HepG2 (cell line): ENCODE measurements at regions not wholly inside any gene's neighbourhood (a gene's known extent, or its start where the extent isn't known, plus 50 kb on each side); places are given as distances from the start of the nearest gene placed in this dataset.

Experiments
- ATAC-seq: fragments of 200-7000 bp; cut with Tn5 transposase; 3 replicates; pipeline ENCODE4 v1.9.1; 2020; ENCODE audit warnings: mild to moderate bottlenecking, moderate library complexity
- BruUV-seq: library from RNA; stranded (reverse); fragments of 400-500 nt; replicated peaks from 2 replicates; lab custom pipeline; 2021; lab: Mats Ljungman, UMichigan
- CTCF ChIA-PET: fragments of 300-600 bp; formaldehyde crosslinking; extraction: SDS; loops from one replicate; lab custom pipeline; 2021; ENCODE audit warnings: low total read pairs, inconsistent platforms, low intra/inter-chr PET ratio; lab: Yijun Ruan, JAX
- POLR2A ChIA-PET: fragments of 350-600 bp; sonication (Branson Sonifier 250); formaldehyde crosslinking; loops from one replicate; lab custom pipeline; 2020; ENCODE audit warnings: antibody characterized with exemption, inconsistent platforms; lab: Yijun Ruan, JAX
- DNase-seq: peaks from one replicate; pipeline ENCODE4 v3.0.0-alpha.2; 2015; ENCODE audit warnings: low spot score
- FAIRE-seq: peaks from 3 replicates; lab custom pipeline; 2011; peaks lifted over from hg19 to GRCh38; lab: Jason Lieb, UNC
- H2AFZ ChIP-seq: one replicate; pipeline ENCODE4 v1.6.1; 2011; ENCODE audit warnings: low read length, inconsistent platforms
- H3K27ac ChIP-seq: fragments of 300-600 bp; 3 replicates; pipeline ENCODE4 v1.8.0; 2011; ENCODE audit warnings: mixed run types, mild to moderate bottlenecking, mixed read lengths, low read length, inconsistent platforms; ENCODE audit not compliant: insufficient read depth; ENCODE audit errors: extremely low read length
- H3K27me3 ChIP-seq, 2 experiments: fragments of 200-600 bp in 1 of 2; 2 replicates in 1 of 2; 3 replicates in 1 of 2; pipeline versions ENCODE4 v1.6.0 to v1.8.0; 2011; ENCODE audit warnings: low read length in 2 of 2, mild to moderate bottlenecking in 2 of 2, moderate library complexity in 2 of 2, inconsistent platforms in 1 of 2; ENCODE audit not compliant: insufficient read depth in 2 of 2, control insufficient read depth in 1 of 2
- H3K36me3 ChIP-seq, 2 experiments: fragments of 200-600 bp in 1 of 2; replicated peaks in 1 of 2; 2 replicates in 1 of 2; 3 replicates in 1 of 2; pipeline versions ENCODE4 v1.5.1 to v1.8.0; 2011; ENCODE audit warnings: low read length in 2 of 2, inconsistent platforms in 1 of 2; ENCODE audit not compliant: insufficient read depth in 2 of 2, control insufficient read depth in 1 of 2
- H3K4me1 ChIP-seq: 2 replicates; pipeline ENCODE4 v1.5.1; 2012; ENCODE audit warnings: low read length, inconsistent platforms; ENCODE audit not compliant: insufficient read depth
- H3K4me2 ChIP-seq: 2 replicates; pipeline ENCODE4 v1.6.0; 2011; ENCODE audit warnings: low read depth, low read length, inconsistent platforms
- H3K4me3 ChIP-seq, 3 experiments: fragments of 200-600 bp in 1 of 3; sonication (generic), shearing (Covaris generic) in 1 of 3; replicated peaks in 1 of 3; 2 replicates each; pipeline ENCODE4 v1.5.1; 2011 to 2016; ENCODE audit warnings: low read length in 3 of 3, inconsistent platforms in 2 of 3, low read depth in 2 of 3, mild to moderate bottlenecking in 2 of 3, control low read depth in 1 of 3, mixed read lengths in 1 of 3; ENCODE audit not compliant: insufficient read depth in 1 of 3
- H3K79me2 ChIP-seq: one replicate; pipeline ENCODE4 v1.6.1; 2011; ENCODE audit warnings: low read length, inconsistent platforms; ENCODE audit not compliant: insufficient read depth
- H3K9ac ChIP-seq: 2 replicates; pipeline ENCODE4 v1.6.0; 2011; ENCODE audit warnings: mild to moderate bottlenecking, low read depth, low read length, inconsistent platforms; ENCODE audit not compliant: insufficient read depth
- H3K9me3 ChIP-seq: 2 replicates; pipeline ENCODE4 v1.5.1; 2012; ENCODE audit warnings: mild to moderate bottlenecking, low read length
- H4K20me1 ChIP-seq: 2 replicates; pipeline ENCODE4 v1.6.0; 2011; ENCODE audit warnings: inconsistent platforms, mild to moderate bottlenecking, low read length, moderate library complexity; ENCODE audit not compliant: insufficient read depth
- GABPB1 ChIP-seq: IDR thresholded peaks from 2 replicates; pipeline ENCODE4 v1.6.1; 2016; ENCODE audit warnings: mild to moderate bottlenecking, missing genetic modification reagents, moderate library complexity, missing compliant biosample characterization
- MIER3 ChIP-seq: IDR thresholded peaks from 2 replicates; pipeline ENCODE4 v1.6.1; 2016; ENCODE audit warnings: missing compliant biosample characterization, borderline replicate concordance
- MTA1 ChIP-seq: sonication (generic); formaldehyde crosslinking; IDR thresholded peaks from 2 replicates; pipeline ENCODE4 v1.4.0; 2020; ENCODE audit warnings: missing genetic modification reagents, mild to moderate bottlenecking, borderline replicate concordance
- SKI ChIP-seq: fragments of 450-650 bp; IDR thresholded peaks from one replicate; pipeline ENCODE4 v1.6.1; 2018; ENCODE audit warnings: mild to moderate bottlenecking; ENCODE audit not compliant: partially characterized antibody
- SMAD1 ChIP-seq: sonication (generic); formaldehyde crosslinking; IDR thresholded peaks from 2 replicates; pipeline ENCODE4 v1.4.0; 2020; ENCODE audit warnings: missing genetic modification reagents, low read depth, mild to moderate bottlenecking, borderline replicate concordance
- ZBTB1 ChIP-seq: sonication (generic); formaldehyde crosslinking; IDR thresholded peaks from 2 replicates; pipeline ENCODE4 v1.4.0; 2020; ENCODE audit warnings: missing genetic modification reagents, borderline replicate concordance
- ZBTB20 ChIP-seq: sonication (generic); formaldehyde crosslinking; IDR thresholded peaks from 2 replicates; pipeline ENCODE4 v1.8.1; 2023; ENCODE audit warnings: missing genetic modification reagents, low read depth, mild to moderate bottlenecking, borderline replicate concordance
- ZFP1 ChIP-seq: IDR thresholded peaks from 2 replicates; pipeline ENCODE4 v1.6.1; 2016
- ZFP41 ChIP-seq: sonication (generic); formaldehyde crosslinking; IDR thresholded peaks from 2 replicates; pipeline ENCODE4 v1.4.0; 2020; ENCODE audit warnings: mild to moderate bottlenecking, missing genetic modification reagents, borderline replicate concordance
- ZNF282 ChIP-seq: fragments of 450-650 bp; IDR thresholded peaks from 2 replicates; pipeline ENCODE4 v1.6.1; 2018; ENCODE audit not compliant: partially characterized antibody
- ZNF501 ChIP-seq: sonication (generic); formaldehyde crosslinking; IDR thresholded peaks from 2 replicates; pipeline ENCODE4 v1.5.1; 2020; ENCODE audit warnings: mild to moderate bottlenecking, moderate library complexity, missing genetic modification reagents
- ZNF543 ChIP-seq: sonication (generic); formaldehyde crosslinking; IDR thresholded peaks from 2 replicates; pipeline ENCODE4 v1.4.0; 2020; ENCODE audit warnings: mild to moderate bottlenecking, missing genetic modification reagents
- WGBS: methylation state at CpG from one replicate; pipeline ENCODE4 v1.1.6; 2017; ENCODE audit warnings: low lambda C conversion rate; 5-methylcytosine and 5-hydroxymethylcytosine counted together
- in situ Hi-C: cut with HindIII; loops from 2 replicates; pipeline ENCODE4 v1.10.0; 2017; ENCODE audit warnings: low pct_unique_long_range_greater_than_20kb; ENCODE audit not compliant: extremely low pct_ligation_motif_present
- intact Hi-C: fragments of 100-400 bp; cut with micrococcal nuclease; formaldehyde crosslinking; loops from one replicate; pipeline ENCODE4 v1.10.0; 2022; ENCODE audit not compliant: unreplicated experiment
- TF ChIP-seq, protein P1 (sequence below): IDR thresholded peaks from 2 replicates; pipeline ENCODE4 v1.6.1; 2016; ENCODE audit warnings: missing biosample characterization, missing genetic modification reagents, low read depth
- TF ChIP-seq, protein P2 (sequence below): sonication (generic); formaldehyde crosslinking; IDR thresholded peaks from 2 replicates; pipeline ENCODE4 v1.8.0; 2022; ENCODE audit warnings: mild to moderate bottlenecking, missing genetic modification reagents, moderate library complexity

DNA sequence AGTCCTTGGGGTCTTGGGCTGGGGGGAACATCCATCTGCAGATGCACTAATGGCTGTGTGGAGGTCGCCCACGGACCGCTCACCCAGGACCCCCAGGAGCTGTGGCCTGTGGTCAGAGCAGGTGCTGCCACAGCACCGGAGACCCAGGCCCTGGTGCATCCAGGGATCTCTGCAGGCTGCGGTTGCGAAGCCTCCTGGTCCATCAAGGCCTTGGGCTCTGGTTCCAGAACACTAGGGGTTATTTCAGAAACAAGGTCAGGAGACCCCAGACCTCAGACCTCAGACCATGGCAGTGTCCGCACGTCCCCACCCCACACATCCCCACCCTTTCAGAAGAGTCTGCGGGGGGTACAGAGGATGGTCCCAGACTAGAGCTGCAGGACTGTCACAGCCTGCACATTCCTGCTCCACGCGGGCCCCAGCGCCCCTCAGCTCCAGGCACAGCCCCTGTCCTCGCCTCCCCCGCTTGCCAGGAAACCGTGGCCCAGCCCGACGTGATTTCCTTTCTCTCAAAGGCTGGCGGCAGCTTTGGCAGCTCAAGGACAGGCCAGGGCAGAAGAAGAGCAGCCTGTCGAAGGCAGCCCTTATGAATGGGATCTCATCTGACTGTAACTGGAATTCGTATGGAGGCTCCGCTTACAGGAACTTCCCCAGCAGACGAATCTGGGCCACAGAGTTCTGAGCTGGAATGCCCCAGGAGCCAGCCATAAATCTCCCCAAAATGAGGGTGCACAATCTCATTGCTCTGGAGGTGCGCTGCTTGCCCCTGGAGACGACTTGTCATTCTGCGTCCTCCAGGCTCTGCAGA, 136.2 kb upstream of the RET start:
- Histone ChIP-seq H3K27ac (no peak overlapping the region), H2AFZ (no peak overlapping the region), H4K20me1 (no peaks in the 10 kb centered on the region), H3K9me3 (no peaks in the 10 kb centered on the region), H3K4me1 (no peaks in the 10 kb centered on the region), H3K36me3 (no peaks in the 10 kb centered on the region), H3K9ac (no peak overlapping the region), H3K79me2 (no peaks in the 10 kb centered on the region), H3K4me3 (no peak overlapping the region), H3K4me2 (no peak overlapping the region), H3K27me3 (peaks cover 3 to 24% of the 10 kb centered on the region in 2 experiments; a peak in 3 of 5 replicates)
- ChIA-PET CTCF (no interaction called here), POLR2A (no interaction called here)
- intact Hi-C loops: loop anchor here (2.0 kb wide), 1 partner anchor 74 kb away; no protein-coding TSS in a partner anchor
- WGBS: 27% methylated on average over 7 of the region's 25 CpGs
- BruUV-seq: no TSS peak
- ATAC-seq: no peak
- in situ Hi-C loops: no loop called here
- no peak for FAIRE-seq
- TF ChIP-seq MIER3 (CRISPR knock-in tag) (no peak), GABPB1 (CRISPR knock-in tag) (no peak), SKI (no peak)
- no peak for DNase-seq

DNA sequence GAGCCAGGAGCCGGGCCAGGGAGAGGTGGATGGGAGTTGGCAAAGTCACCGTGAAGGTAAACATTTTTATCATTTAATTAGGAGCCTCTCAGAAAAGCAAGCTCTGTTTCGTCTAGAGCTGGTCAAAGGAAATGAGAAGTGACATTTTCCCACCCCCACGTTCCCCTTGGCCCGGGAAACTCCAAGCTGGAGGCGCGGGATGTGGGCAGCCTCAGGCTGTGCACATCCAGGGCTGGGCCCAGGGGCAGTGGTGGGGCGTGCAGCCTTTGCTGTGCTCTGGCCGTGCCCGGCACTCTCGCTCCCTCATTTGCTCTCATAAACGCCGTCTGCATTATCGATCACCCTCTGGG, 135.6 kb upstream of the RET start:
- POLR2A ChIA-PET: no interaction called here
- Histone ChIP-seq H3K4me2 (no peak overlapping the region), H3K9me3 (no peaks in the 10 kb centered on the region), H4K20me1 (no peaks in the 10 kb centered on the region), H3K36me3 (no peaks in the 10 kb centered on the region), H3K4me3 (no peak overlapping the region), H3K9ac (no peak overlapping the region), H3K27ac (no peak overlapping the region), H2AFZ (no peak overlapping the region), H3K27me3 (peaks cover 3 to 21% of the 10 kb centered on the region in 2 experiments; a peak in 3 of 5 replicates), H3K4me1 (no peaks in the 10 kb centered on the region), H3K79me2 (no peaks in the 10 kb centered on the region)
- ATAC-seq (no peak), FAIRE-seq (no peak), DNase-seq (no peak)
- in situ Hi-C loops: no loop called here
- intact Hi-C loops: loop anchor here (2.0 kb wide), 1 partner anchor 74 kb away; no protein-coding TSS in a partner anchor
- CTCF ChIA-PET: no interaction called here
- TF ChIP-seq, protein P1, sequence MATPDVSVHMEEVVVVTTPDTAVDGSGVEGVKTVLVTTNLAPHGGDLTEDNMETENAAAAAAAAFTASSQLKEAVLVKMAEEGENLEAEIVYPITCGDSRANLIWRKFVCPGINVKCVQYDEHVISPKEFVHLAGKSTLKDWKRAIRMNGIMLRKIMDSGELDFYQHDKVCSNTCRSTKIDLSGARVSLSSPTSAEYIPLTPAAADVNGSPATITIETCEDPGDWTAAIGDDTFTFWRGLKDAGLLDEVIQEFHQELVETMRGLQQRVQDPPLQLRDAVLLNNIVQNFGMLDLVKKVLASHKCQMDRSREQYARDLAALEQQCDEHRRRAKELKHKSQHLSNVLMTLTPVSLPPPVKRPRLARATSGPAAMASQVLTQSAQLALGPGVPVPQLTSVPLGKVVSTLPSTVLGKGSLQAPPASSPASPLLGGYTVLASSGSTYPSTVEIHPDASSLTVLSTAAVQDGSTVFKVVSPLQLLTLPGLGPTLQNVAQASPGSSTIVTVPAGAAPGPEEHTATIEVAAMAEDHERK (CRISPR knock-in tag): no peak
- TF ChIP-seq ZNF543 (no peak), ZNF282 (no peak), ZFP1 (no peak), ZNF501 (CRISPR knock-in tag) (no peak), ZBTB1 (no peak), SMAD1 (CRISPR knock-in tag) (no peak), ZBTB20 (no peak), ZFP41 (CRISPR knock-in tag) (no peak), MTA1 (CRISPR knock-in tag) (no peak)
- TF ChIP-seq, protein P2, sequence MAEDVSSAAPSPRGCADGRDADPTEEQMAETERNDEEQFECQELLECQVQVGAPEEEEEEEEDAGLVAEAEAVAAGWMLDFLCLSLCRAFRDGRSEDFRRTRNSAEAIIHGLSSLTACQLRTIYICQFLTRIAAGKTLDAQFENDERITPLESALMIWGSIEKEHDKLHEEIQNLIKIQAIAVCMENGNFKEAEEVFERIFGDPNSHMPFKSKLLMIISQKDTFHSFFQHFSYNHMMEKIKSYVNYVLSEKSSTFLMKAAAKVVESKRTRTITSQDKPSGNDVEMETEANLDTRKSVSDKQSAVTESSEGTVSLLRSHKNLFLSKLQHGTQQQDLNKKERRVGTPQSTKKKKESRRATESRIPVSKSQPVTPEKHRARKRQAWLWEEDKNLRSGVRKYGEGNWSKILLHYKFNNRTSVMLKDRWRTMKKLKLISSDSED (CRISPR knock-in tag): no peak
- WGBS: 0% methylated on average over 8 of the region's 14 CpGs
- no TSS peak for BruUV-seq
